HEK293 (cell line): ENCODE measurements at regions not wholly inside any gene's neighbourhood (a gene's known extent, or its start where the extent isn't known, plus 50 kb on each side); places are given as distances from the start of the nearest gene placed in this dataset.

Source experiments
- CTCF ChIA-PET: fragments of 350-600 bp; formaldehyde crosslinking; extraction: SDS; loops from one replicate; lab custom pipeline; 2021; ENCODE audit warnings: antibody characterized with exemption; lab: Yijun Ruan, JAX
- POLR2A ChIA-PET: fragments of 300-600 bp; formaldehyde crosslinking; extraction: SDS; loops from one replicate; lab custom pipeline; 2020; ENCODE audit warnings: antibody characterized with exemption, inconsistent platforms; lab: Yijun Ruan, JAX
- H3K27ac ChIP-seq: fragments of 200-500 bp; sonication (Bioruptor generic); 2 replicates; pipeline ENCODE4 v1.5.1; 2014; ENCODE audit warnings: low read depth, low read length, control low read depth, inconsistent platforms; ENCODE audit errors: extremely low read depth
- H3K36me3 ChIP-seq, 2 experiments: fragments of 200-500 bp in 1 of 2; sonication (Bioruptor generic) in 1 of 2; 1 replicate in 1 of 2; 2 replicates in 1 of 2; pipeline ENCODE4 v1.5.1; 2014 to 2017; ENCODE audit warnings: inconsistent platforms in 2 of 2, low read length in 2 of 2; ENCODE audit not compliant: control insufficient read depth in 2 of 2, insufficient read depth in 1 of 2
- H3K4me1 ChIP-seq: fragments of 200-500 bp; sonication (Bioruptor generic); 2 replicates; pipeline ENCODE4 v1.5.1; 2014; ENCODE audit warnings: mild to moderate bottlenecking, low read length, inconsistent platforms; ENCODE audit not compliant: control insufficient read depth, insufficient read depth
- H3K4me3 ChIP-seq: 2 replicates; pipeline ENCODE4 v1.5.1; 2011; ENCODE audit warnings: low read depth, mild to moderate bottlenecking, control low read depth, low read length, moderate library complexity
- H3K9me3 ChIP-seq: fragments of 200-500 bp; sonication (Bioruptor generic); 2 replicates; pipeline ENCODE4 v1.5.1; 2014; ENCODE audit warnings: low read depth, low read length, inconsistent platforms; ENCODE audit not compliant: control insufficient read depth, insufficient read depth
- GLI4 ChIP-seq: fragments of 450-650 bp; formaldehyde crosslinking; IDR thresholded peaks from 2 replicates; pipeline ENCODE4 v1.5.1; 2016; ENCODE audit warnings: missing biosample characterization, missing genetic modification characterization
- MEIS1 ChIP-seq: sonication (generic); formaldehyde crosslinking; IDR thresholded peaks from 2 replicates; pipeline ENCODE4 v1.8.1; 2022; ENCODE audit warnings: missing genetic modification reagents, mild to moderate bottlenecking, borderline replicate concordance
- SCRT1 ChIP-seq: fragments of 450-650 bp; formaldehyde crosslinking; IDR thresholded peaks from 2 replicates; pipeline ENCODE4 v1.5.1; 2016; ENCODE audit warnings: missing biosample characterization, missing genetic modification characterization, borderline replicate concordance
- SETDB1 ChIP-seq: IDR thresholded peaks from one replicate; pipeline ENCODE4 v1.6.1; 2017; ENCODE audit warnings: mild to moderate bottlenecking, low read length, moderate library complexity, mixed read lengths; ENCODE audit not compliant: insufficient read length
- WT1 ChIP-seq: fragments of 450-650 bp; formaldehyde crosslinking; IDR thresholded peaks from 2 replicates; pipeline ENCODE4 v1.5.1; 2016; ENCODE audit warnings: missing biosample characterization, missing genetic modification characterization
- ZBTB48 ChIP-seq: fragments of 450-650 bp; formaldehyde crosslinking; IDR thresholded peaks from 2 replicates; pipeline ENCODE4 v1.5.1; 2016; ENCODE audit warnings: missing biosample characterization, missing genetic modification characterization
- ZNF132 ChIP-seq: fragments of 450-650 bp; formaldehyde crosslinking; IDR thresholded peaks from 2 replicates; pipeline ENCODE4 v1.5.1; 2017; ENCODE audit warnings: missing biosample characterization, missing genetic modification characterization, borderline replicate concordance
- ZNF140 ChIP-seq: fragments of 450-650 bp; formaldehyde crosslinking; IDR thresholded peaks from 2 replicates; pipeline ENCODE4 v1.5.1; 2016; ENCODE audit warnings: missing biosample characterization, missing genetic modification characterization
- ZNF174 ChIP-seq: fragments of 450-650 bp; formaldehyde crosslinking; IDR thresholded peaks from 2 replicates; pipeline ENCODE4 v1.5.0; 2017; ENCODE audit warnings: missing biosample characterization, mild to moderate bottlenecking, missing genetic modification characterization
- ZNF2 ChIP-seq: fragments of 450-650 bp; formaldehyde crosslinking; IDR thresholded peaks from 2 replicates; pipeline ENCODE4 v1.5.1; 2016; ENCODE audit warnings: missing biosample characterization, missing genetic modification characterization
- ZNF202 ChIP-seq: fragments of 450-650 bp; formaldehyde crosslinking; IDR thresholded peaks from 2 replicates; pipeline ENCODE4 v1.5.1; 2016; ENCODE audit warnings: missing biosample characterization, missing genetic modification characterization, borderline replicate concordance
- ZNF223 ChIP-seq: fragments of 450-650 bp; formaldehyde crosslinking; IDR thresholded peaks from 2 replicates; pipeline ENCODE4 v1.5.1; 2016; ENCODE audit warnings: missing biosample characterization, missing genetic modification characterization
- ZNF24 ChIP-seq: fragments of 450-650 bp; formaldehyde crosslinking; IDR thresholded peaks from 2 replicates; pipeline ENCODE4 v1.5.1; 2016; ENCODE audit warnings: missing biosample characterization, missing genetic modification characterization
- ZNF341 ChIP-seq: fragments of 450-650 bp; formaldehyde crosslinking; IDR thresholded peaks from 2 replicates; pipeline ENCODE4; 2016; ENCODE audit warnings: low read depth, missing biosample characterization, missing genetic modification characterization
- ZNF354C ChIP-seq: fragments of 450-650 bp; formaldehyde crosslinking; IDR thresholded peaks from 2 replicates; pipeline ENCODE4 v1.5.1; 2016; ENCODE audit warnings: missing biosample characterization, missing genetic modification characterization, low read depth, borderline replicate concordance
- ZNF404 ChIP-seq: fragments of 450-650 bp; formaldehyde crosslinking; IDR thresholded peaks from 2 replicates; pipeline ENCODE4 v1.5.1; 2017; ENCODE audit warnings: missing biosample characterization, missing genetic modification characterization
- ZNF48 ChIP-seq: fragments of 450-650 bp; formaldehyde crosslinking; IDR thresholded peaks from 2 replicates; pipeline ENCODE4 v1.5.1; 2016; ENCODE audit warnings: missing biosample characterization, missing genetic modification characterization
- ZNF549 ChIP-seq: fragments of 450-650 bp; IDR thresholded peaks from 2 replicates; pipeline ENCODE4 v1.5.1; 2018; ENCODE audit warnings: missing biosample characterization, missing genetic modification characterization, mild to moderate bottlenecking, inconsistent platforms, moderate library complexity
- ZNF555 ChIP-seq: fragments of 450-650 bp; formaldehyde crosslinking; conservative IDR thresholded peaks from 2 replicates; pipeline ENCODE4 v1.5.1; 2017; ENCODE audit warnings: missing biosample characterization, mild to moderate bottlenecking, missing genetic modification characterization, inconsistent platforms
- ZNF610 ChIP-seq: fragments of 450-650 bp; formaldehyde crosslinking; IDR thresholded peaks from 2 replicates; pipeline ENCODE4 v1.5.1; 2016; ENCODE audit warnings: missing biosample characterization, missing genetic modification characterization, borderline replicate concordance
- ZNF626 ChIP-seq: fragments of 450-650 bp; sonication (Bioruptor Pico); formaldehyde crosslinking; IDR thresholded peaks from 2 replicates; pipeline ENCODE4 v1.5.1; 2018; ENCODE audit warnings: missing biosample characterization, missing genetic modification characterization, inconsistent platforms
- ZNF654 ChIP-seq: fragments of 450-650 bp; formaldehyde crosslinking; IDR thresholded peaks from 2 replicates; pipeline ENCODE4 v1.5.1; 2016; ENCODE audit warnings: low read depth, missing biosample characterization, missing genetic modification characterization
- ZNF707 ChIP-seq: fragments of 450-650 bp; formaldehyde crosslinking; IDR thresholded peaks from 2 replicates; pipeline ENCODE4 v1.5.1; 2016; ENCODE audit warnings: missing biosample characterization, missing genetic modification characterization
- ZNF777 ChIP-seq: fragments of 450-650 bp; formaldehyde crosslinking; IDR thresholded peaks from 2 replicates; pipeline ENCODE4 v1.5.1; 2017; ENCODE audit warnings: missing biosample characterization, missing genetic modification characterization, borderline replicate concordance
- ZSCAN16 ChIP-seq: fragments of 450-650 bp; formaldehyde crosslinking; IDR thresholded peaks from 2 replicates; pipeline ENCODE4 v1.5.1; 2016; ENCODE audit warnings: missing biosample characterization, missing genetic modification characterization
- TF ChIP-seq, protein P1 (sequence below): fragments of 450-650 bp; formaldehyde crosslinking; IDR thresholded peaks from 2 replicates; pipeline ENCODE4 v1.5.1; 2016; ENCODE audit warnings: missing biosample characterization, missing genetic modification characterization
- TF ChIP-seq, protein P2 (sequence below): fragments of 450-650 bp; formaldehyde crosslinking; IDR thresholded peaks from 2 replicates; pipeline ENCODE4 v1.5.1; 2017; ENCODE audit warnings: missing biosample characterization, missing genetic modification characterization

DNA sequence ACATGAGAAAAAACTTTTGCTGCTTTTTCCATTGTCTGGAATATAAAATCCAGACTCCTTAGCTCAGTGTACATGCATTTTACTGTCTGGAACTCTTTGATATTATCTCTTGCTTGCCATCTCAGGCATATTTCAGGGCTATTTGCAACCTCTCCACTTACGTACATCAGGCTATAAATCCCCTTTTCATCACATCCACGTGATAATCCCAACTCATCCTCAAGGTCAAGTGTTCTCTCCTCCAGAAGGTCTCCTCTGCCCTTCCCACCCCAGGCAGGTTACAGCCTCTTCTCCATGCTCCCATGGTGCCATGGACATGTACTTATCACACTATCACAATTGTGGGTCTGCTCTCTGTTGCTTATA is 202.5 kb upstream of the RBMS1 start (continued):
- TF ChIP-seq ZNF140 (tag by site-specific recombination) (no peak), ZNF354C (tag by site-specific recombination) (no peak), SETDB1 (peak; percentile 5), ZNF174 (no peak), ZNF132 (tag by site-specific recombination) (no peak), ZNF404 (tag by site-specific recombination) (no peak), ZNF555 (tag by site-specific recombination) (no peak), WT1 (tag by site-specific recombination) (peak; percentile 20), ZNF223 (tag by site-specific recombination) (no peak)

DNA sequence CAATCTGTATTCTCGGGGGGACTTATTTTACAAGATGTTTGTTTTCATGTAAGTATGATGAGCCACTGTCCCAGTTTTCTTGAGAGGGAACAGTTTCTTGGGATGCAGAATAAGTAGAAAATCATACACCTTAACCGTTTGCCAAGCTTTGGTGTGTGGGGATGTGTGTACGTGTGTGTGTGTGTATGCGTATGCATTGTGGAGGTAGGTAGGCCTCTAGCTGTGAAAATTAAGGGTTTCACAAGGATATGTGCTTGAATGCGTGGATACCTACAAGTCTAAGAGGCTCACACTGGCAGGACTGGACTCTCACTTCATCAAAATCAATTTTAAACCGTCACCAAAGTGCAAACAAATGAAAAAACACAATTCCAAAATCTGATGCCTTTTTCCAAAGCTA is 204.2 kb upstream of the RBMS1 start:
- ChIA-PET CTCF (interaction anchor here (0.7 kb wide), 1 partner anchor 16 kb away, joined by 4 read pairs; no protein-coding TSS in a partner anchor), POLR2A (no interaction called here)
- H3K9me3 ChIP-seq, result no peaks in the 10 kb centered on the region
- no peak overlapping the region for H3K27ac ChIP-seq
- H3K36me3 ChIP-seq, result no peaks in the 10 kb centered on the region
- TF ChIP-seq SCRT1 (no peak), ZNF223 (tag by site-specific recombination) (no peak), ZNF707 (tag by site-specific recombination) (no peak), ZNF777 (tag by site-specific recombination) (no peak), ZNF626 (tag by site-specific recombination) (no peak), ZNF24 (no peak)
- TF ChIP-seq, all 188 proteins: peak for 0
- Histone ChIP-seq H3K4me3 (no peak overlapping the region), H3K4me1 (no peaks in the 10 kb centered on the region; the same call in 1 of the 2 replicates)

DNA sequence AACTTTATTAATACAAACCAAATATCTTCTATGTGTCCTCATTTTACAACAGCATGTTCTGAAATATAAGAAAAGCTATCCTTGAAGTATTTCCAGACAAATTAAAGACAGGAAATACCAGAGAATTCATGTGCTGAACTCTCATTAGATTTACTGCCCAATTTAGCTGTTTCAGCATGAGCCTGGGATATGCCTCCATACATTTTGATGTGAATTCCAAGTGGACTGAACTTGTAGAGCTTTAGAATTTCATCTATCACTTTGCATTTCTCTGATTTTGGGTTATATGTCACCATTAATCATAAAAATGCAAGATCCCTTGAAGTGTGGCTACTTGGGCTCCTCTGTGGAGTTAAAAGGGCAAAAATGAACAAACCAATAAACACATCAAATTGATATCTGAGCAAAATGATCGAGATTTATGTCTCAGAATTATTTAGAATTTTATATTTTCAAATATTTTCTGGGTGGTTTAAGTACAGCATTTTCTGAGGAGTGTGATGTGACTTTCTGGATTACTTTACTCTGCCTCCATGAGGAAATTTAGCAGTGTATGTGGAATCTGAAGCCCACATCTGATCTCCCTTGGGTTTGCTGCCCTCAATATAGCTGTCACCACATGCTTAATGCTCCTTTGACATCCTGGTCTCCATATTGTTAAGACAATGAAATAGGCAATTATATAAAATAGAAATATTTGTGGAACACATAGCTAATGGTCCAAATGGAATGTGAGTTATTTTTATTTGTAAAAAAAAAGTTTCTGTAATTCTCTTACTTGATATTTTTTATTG is 206.6 kb upstream of the RBMS1 start:
- ChIA-PET POLR2A (no interaction called here), CTCF (interaction anchor here (0.7 kb wide), 2 partner anchors 17 to 72 kb away, joined by 3 to 4 read pairs; no protein-coding TSS in a partner anchor)
- TF ChIP-seq MEIS1 (CRISPR knock-in tag) (no peak), ZNF341 (no peak), ZNF610 (tag by site-specific recombination) (no peak), GLI4 (tag by site-specific recombination) (no peak), ZNF549 (tag by site-specific recombination) (no peak), ZNF48 (tag by site-specific recombination) (no peak), ZBTB48 (tag by site-specific recombination) (no peak), ZNF2 (tag by site-specific recombination) (no peak), ZNF654 (tag by site-specific recombination) (no peak), ZSCAN16 (tag by site-specific recombination) (no peak), ZNF202 (tag by site-specific recombination) (no peak)
- TF ChIP-seq, protein P1, sequence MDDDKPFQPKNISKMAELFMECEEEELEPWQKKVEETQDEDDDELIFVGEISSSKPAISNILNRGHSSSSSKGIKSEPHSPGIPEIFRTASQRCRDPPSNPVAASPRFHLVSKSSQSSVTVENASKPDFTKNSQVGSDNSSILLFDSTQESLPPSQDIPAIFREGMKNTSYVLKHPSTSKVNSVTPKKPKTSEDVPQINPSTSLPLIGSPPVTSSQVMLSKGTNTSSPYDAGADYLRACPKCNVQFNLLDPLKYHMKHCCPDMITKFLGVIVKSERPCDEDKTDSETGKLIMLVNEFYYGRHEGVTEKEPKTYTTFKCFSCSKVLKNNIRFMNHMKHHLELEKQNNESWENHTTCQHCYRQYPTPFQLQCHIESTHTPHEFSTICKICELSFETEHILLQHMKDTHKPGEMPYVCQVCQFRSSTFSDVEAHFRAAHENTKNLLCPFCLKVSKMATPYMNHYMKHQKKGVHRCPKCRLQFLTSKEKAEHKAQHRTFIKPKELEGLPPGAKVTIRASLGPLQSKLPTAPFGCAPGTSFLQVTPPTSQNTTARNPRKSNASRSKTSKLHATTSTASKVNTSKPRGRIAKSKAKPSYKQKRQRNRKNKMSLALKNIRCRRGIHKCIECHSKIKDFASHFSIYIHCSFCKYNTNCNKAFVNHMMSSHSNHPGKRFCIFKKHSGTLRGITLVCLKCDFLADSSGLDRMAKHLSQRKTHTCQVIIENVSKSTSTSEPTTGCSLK (tag by site-specific recombination), result no peak
- TF ChIP-seq, protein P2, sequence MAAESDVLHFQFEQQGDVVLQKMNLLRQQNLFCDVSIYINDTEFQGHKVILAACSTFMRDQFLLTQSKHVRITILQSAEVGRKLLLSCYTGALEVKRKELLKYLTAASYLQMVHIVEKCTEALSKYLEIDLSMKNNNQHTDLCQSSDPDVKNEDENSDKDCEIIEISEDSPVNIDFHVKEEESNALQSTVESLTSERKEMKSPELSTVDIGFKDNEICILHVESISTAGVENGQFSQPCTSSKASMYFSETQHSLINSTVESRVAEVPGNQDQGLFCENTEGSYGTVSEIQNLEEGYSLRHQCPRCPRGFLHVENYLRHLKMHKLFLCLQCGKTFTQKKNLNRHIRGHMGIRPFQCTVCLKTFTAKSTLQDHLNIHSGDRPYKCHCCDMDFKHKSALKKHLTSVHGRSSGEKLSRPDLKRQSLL (tag by site-specific recombination), result no peak
- Histone ChIP-seq H3K4me1 (no peaks in the 10 kb centered on the region; the same call in 1 of the 2 replicates), H3K36me3 (no peaks in the 10 kb centered on the region), H3K27ac (no peak overlapping the region), H3K4me3 (no peak overlapping the region), H3K9me3 (no peaks in the 10 kb centered on the region)
